Testis (tissue), 2 donors: ENCODE measurements at regions not wholly inside any gene's neighbourhood (a gene's known extent, or its start where the extent isn't known, plus 50 kb on each side); places are given as distances from the start of the nearest gene placed in this dataset.

Source experiments
- POLR2A ChIP-seq: fragments of 450-650 bp; IDR thresholded peaks from one replicate; pipeline ENCODE4 v1.6.1; 2017; ENCODE audit warnings: antibody characterized with exemption, mild to moderate bottlenecking, moderate library complexity
- TF ChIP-seq, protein P1 (sequence below), 3 experiments: fragments of 450-650 bp in 2 of 3; fragments of 200-600 bp in 1 of 3; sonication (generic) in 1 of 3; IDR thresholded peaks; one replicate each; pipeline ENCODE4 v1.5.1; 2016 to 2019; ENCODE audit warnings: antibody characterized with exemption in 3 of 3, mild to moderate bottlenecking in 2 of 3, moderate library complexity in 1 of 3

DNA sequence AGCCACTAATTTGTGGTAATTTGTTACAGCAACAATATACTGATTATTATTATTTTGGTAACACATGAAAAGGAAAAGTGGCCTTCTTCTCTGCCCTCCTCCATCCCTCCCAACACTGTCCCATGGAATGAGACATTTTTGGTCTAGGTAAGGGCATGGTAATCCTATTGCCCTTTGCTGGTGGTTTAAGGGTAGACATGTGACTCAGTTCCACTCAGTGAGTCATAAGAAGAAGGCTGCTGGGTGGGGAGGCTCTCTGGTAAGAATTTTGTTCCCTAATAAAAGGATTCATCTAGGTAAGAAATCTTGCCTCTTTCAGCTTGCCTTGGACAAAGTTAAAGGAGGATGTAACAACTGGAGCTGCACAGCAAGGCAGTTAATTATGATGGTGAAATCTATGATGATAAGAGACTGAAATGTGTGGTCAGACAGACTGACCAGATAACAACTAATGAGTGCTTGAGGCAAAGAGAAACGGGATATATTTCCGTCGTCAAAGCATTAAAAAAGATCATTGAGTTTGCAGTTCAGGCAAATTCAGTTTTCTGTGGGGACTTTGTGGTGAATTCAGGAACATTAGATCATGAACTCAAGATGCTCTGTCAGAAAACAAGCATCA is 232.0 kb upstream of the KCNK2 start:
- TF ChIP-seq, protein P1, sequence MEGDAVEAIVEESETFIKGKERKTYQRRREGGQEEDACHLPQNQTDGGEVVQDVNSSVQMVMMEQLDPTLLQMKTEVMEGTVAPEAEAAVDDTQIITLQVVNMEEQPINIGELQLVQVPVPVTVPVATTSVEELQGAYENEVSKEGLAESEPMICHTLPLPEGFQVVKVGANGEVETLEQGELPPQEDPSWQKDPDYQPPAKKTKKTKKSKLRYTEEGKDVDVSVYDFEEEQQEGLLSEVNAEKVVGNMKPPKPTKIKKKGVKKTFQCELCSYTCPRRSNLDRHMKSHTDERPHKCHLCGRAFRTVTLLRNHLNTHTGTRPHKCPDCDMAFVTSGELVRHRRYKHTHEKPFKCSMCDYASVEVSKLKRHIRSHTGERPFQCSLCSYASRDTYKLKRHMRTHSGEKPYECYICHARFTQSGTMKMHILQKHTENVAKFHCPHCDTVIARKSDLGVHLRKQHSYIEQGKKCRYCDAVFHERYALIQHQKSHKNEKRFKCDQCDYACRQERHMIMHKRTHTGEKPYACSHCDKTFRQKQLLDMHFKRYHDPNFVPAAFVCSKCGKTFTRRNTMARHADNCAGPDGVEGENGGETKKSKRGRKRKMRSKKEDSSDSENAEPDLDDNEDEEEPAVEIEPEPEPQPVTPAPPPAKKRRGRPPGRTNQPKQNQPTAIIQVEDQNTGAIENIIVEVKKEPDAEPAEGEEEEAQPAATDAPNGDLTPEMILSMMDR (IDR thresholded peaks at IDR 0.05), result no peak
- TF ChIP-seq POLR2A, result no peak
